Right ventricle myocardium superior (tissue), 1 donor: ENCODE measurements at regions not wholly inside any gene's neighbourhood (a gene's known extent, or its start where the extent isn't known, plus 50 kb on each side); places are given as distances from the start of the nearest gene placed in this dataset.

Source experiments
- ATAC-seq: fragments of 200-7000 bp; cut with Tn5 transposase; one replicate; pipeline ENCODE4 v1.9.1; 2020; ENCODE audit warnings: mild to moderate bottlenecking; ENCODE audit not compliant: poor library complexity
- DNase-seq: peaks from one replicate; pipeline ENCODE4 v3.0.0-alpha.2; 2020
- intact Hi-C: fragments of 100-400 bp; cut with DNase I; formaldehyde crosslinking; loops from one replicate; pipeline ENCODE4 v1.11.2; 2022
- donor health status: DM: no; HTN: yes; CAD: no; lungs with severe emphysema.

GRCh38 chr6:108750801-108751200, 97.4 kb upstream of the ARMC2 start:
- no peak for DNase-seq
- intact Hi-C loops, result no loop called here
- no peak for ATAC-seq

GRCh38 chr6:108751282-108751681, 96.9 kb upstream of the ARMC2 start:
- intact Hi-C loops, result no loop called here
- DNase-seq, result no peak
- ATAC-seq, result no peak

- DNase-seq (no peak), ATAC-seq (no peak)
- intact Hi-C loops, result no loop called here
Measured at GRCh38 chr6:108751851-108752732, 96.1 kb upstream of the ARMC2 start.

GRCh38 chr6:108752733-108753590, 95.3 kb upstream of the ARMC2 start:
- ATAC-seq, result no peak
- no peak for DNase-seq
- intact Hi-C loops, result no loop called here

DNA sequence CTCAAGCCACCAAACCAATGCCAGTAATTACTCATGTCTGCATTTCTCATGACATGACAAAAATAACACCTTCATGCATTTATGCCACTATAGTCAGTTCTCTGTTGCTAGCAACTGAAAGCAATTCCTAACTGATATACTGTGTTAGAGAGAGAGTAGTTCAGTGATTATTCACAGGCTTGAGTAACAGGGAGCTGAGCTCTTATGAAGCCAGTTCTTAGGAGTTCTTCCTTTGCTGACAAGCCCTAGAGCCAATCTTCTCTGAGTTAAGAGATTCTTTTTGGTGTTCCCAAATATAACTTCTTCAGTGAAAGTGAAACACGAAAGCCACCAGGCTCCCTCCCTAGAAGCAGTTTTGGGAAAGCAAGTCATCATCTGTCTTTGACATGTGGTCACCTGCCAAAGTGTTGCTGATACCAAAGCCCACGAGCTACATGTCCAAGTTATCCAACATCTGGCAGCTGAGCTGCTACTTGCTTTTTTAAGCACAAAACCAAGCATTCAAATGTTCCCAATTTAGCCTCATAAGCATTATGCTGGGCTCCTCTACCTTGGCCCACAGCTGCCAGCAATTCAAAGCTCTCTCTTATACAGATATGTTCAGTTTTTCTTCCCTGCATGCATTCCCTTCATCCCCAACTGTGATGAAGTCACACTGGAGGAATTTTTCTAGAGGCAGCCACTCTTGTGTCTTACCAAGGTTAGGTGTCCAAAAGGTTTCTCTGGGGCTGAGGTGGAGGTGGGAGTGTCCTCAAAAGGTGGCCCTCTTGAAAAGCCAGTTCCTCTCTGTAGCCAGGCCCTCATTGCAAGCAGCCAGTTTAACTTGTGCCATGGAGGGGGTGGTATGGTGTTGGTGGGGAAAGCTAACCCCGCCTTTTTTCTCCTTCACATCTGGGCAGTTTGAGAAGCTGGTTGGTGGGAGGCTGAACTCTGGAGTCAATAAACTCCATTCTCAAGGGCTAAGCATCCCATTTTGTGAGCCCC, 92.7 kb upstream of the ARMC2 start:
- no peak for DNase-seq
- intact Hi-C loops, result no loop called here
- ATAC-seq, result peak; percentile 67

GRCh38 chr6:108757357-108757756, 90.9 kb upstream of the ARMC2 start:
- intact Hi-C loops, result no loop called here
- DNase-seq, result no peak

GRCh38 chr6:108758884-108759283, 89.3 kb upstream of the ARMC2 start:
- DNase-seq (no peak), ATAC-seq (no peak)
- intact Hi-C loops, result no loop called here

More at GRCh38 chr6:108757357-108757756, 90.9 kb upstream of the ARMC2 start:
- ATAC-seq, result no peak

DNA sequence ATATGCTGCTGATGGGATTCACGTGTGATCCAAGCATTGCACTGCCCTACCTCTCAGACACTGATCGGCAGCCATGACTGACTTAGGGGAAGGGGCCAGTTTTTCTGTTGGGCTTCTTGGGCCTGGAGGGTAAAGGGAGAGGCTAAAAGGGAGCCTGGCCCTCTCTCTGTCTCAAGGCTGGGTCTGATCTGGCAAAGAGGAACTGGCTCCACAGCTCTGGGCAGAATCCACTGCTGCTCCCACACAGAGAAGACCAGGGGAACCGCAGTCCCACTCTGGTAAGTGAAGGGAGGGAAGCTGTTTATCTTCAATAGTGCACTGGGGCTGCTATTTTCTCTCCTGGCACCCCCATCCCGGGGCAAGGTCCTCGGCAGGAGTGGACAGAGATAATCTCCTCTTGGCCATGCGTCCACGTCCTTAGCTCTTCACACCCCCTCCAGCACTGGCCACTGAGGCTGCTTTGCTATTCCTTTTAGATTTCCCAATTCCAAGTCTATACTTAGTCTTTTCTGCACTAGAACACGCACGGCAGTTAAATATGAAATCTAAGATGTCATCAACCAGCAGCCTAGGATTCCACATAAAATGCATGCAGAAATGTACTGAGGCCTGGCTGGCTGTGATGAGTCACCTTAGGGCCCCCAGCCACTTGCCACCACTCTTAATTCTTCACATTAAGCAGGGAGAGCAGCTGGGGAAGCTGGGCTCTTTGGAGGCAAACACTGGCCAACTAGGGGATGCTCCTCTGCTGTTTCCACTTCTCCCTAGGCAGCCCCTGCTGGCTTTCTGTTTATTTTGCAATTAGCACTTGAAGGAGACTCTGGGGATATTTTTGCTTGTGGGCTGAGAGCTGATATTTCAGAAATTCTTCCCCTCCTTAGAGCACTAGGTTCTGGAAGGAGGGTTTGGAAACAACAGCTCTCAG, 87.8 kb upstream of the ARMC2 start:
- DNase-seq (no peak), ATAC-seq (peak; percentile 17)
- intact Hi-C loops, result no loop called here

DNA sequence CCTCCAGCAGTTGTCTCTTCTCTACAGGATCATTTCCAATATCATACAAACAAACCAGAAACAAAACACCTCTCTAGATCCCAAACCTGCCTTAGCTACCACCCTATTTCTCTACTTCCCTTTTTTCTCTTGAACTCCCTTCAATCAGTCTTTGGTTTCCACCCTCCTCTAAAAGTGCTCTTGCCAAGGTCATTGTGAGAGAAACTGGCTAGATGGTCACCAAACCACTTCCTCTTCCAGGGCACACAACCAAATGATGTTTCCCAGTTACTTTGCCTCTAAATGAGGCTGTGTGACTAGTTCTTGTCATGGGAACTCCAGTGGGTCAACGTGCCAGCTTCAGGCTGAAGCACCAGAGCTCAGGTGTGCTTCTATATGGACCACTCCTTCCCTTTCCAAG, 85.8 kb upstream of the ARMC2 start:
- intact Hi-C loops, result no loop called here
- DNase-seq, result no peak
- no peak for ATAC-seq

- ATAC-seq (no peak), DNase-seq (no peak)
- intact Hi-C loops, result no loop called here
Measured at GRCh38 chr6:108763931-108764579, 84.2 kb upstream of the ARMC2 start.

GRCh38 chr6:108764580-108764950, 83.7 kb upstream of the ARMC2 start:
- peak; percentile 72 for ATAC-seq
- intact Hi-C loops, result no loop called here
- no peak for DNase-seq

- no peak for ATAC-seq
- intact Hi-C loops, result no loop called here
- DNase-seq, result no peak
Measured at GRCh38 chr6:108765495-108765894, 82.7 kb upstream of the ARMC2 start.

DNA sequence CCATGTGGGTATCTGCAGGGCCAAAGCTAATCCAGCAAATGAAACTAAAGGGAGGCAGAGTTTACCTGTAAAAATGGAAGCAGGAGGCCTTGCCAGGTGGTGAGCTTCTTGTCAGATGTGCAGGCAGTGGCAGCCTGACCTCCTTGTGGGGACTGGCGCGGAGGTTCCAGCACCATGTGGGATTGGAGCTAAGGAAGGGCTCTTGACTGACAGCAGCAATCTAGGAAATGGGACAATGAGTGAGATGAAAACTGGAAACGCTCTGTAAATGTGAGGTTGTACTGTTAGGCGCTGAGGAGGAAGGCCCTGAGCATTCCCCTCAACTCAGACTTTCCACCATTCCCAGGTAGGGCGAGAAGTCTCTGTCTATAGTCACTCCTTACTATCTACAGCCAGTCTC, 81.8 kb upstream of the ARMC2 start:
- intact Hi-C loops, result no loop called here
- no peak for DNase-seq

GRCh38 chr6:108766886-108767285, 81.3 kb upstream of the ARMC2 start:
- DNase-seq, result no peak
- ATAC-seq, result no peak

More for the DNA sequence above, 81.8 kb upstream of the ARMC2 start:
- ATAC-seq, result no peak

GRCh38 chr6:108767418-108768165, 80.6 kb upstream of the ARMC2 start:
- ATAC-seq, result no peak
- no peak for DNase-seq
- intact Hi-C loops, result no loop called here

More at GRCh38 chr6:108766886-108767285, 81.3 kb upstream of the ARMC2 start:
- intact Hi-C loops, result no loop called here

DNA sequence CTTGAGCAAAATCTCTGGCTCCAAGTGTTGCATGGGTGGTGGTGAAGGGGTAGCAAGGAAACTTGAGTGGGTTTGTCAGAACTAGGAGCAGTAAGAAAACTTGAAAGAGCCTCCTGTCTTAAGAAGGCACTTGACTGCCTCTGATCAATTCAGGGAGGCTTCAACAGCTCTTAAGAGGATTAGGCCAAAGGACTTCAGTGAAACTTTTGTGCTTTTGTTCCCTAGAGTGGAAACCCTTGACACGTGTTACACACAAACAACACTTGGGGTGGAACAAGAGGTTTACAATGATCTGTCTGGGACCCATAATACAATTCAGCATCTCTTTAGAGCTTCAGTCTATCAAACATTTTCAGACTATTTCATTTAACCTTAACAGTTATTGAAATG, 80.1 kb upstream of the ARMC2 start:
- ATAC-seq (no peak), DNase-seq (no peak)
- intact Hi-C loops, result no loop called here
